ENCODE measurements at regions not wholly inside any gene's neighbourhood (a gene's known extent, or its start where the extent isn't known, plus 50 kb on each side); places are given as distances from the start of the nearest gene placed in this dataset.
"Not testable (repeated sequence)": the region's sequence is repeated elsewhere in the genome, so short reads cannot be mapped to it uniquely, and the experiment has no call there.

DNA sequence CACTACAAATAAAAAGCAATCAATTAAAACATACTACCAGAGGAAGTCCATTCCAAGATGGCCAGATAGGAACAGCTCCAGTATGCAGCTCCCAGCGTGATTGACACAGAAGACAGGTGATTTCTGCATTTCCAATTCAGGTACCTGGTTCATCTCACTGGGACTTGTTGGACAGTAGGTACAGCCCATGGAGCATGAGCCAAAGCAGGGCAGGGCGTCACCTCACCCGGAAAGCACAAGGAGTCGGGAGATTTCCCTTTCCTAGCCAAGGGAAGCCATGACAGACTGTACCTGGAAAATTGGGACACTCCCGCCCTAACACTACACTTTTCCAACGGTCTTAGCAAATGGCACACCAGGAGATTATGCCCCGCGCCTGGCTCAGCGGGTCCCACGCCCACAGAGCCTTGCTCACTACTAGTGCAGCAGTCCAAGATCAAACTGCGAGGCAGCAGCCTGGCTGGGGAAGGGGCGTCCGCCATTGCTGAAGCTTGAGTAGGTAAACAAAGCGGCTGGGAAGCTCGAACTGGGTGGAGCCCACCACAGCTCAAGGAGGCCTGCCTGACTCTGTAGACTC, 106.0 kb downstream of the BUD13 start:
- DNase-seq: not testable (repeated sequence)

DNA sequence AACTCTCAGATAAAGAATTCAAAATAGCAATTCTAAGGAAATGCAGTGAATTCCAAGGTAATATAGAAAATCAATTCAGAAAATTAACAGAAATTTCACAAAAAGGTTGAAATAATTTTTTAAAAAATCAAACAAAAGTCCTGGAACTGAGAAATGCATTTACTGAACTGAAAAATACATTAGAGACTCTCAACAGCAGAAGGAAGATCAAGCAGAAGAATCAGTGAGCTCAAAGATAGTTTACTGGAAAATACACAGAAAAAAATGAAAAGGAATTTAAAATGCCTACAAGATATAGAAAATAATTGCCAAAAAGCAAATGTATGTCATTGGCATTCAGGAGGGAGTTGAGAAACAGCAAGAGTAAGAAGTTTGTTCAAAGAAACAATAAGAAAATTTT, 107.3 kb downstream of the BUD13 start:
- DNase-seq: no peak

DNA sequence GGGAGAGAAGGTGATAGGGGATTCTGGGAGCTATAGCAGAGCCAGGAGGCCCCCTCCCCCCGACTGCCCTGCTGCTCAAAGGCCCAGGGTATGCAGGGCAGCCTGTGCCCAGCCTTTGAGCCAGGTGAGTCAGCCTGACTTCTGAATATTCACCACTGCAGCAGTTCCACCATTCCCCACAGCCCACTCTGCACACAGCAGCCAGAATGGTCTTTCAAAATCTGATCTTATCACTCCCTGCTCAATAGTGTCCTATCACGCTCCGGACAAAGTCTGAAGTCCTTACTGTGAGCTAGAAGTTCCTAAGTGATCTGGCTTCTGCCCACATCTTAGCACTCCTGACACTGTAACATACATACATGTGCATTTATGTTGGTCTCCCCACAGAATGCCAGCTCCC, 111.7 kb downstream of the BUD13 start:
- no peak for DNase-seq

DNA sequence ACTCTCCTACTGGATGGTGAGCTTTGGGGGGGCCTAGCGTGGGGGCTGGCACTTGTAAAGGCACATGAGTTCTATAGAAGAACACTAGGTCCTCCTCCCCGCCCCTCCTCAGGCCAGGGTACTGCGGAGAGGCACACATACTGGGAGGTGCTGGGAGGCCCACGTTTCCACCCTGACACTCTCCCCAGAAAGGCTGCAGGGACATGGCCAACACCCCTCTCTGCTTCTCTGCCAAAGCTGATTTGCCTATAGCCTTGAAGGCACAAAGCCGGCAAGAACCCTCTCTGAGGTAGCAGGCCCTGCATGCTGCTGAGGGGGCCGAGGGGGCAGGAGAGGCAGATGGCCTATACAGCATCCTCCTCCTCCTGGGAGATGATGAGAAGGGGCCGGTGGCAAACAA, 112.8 kb downstream of the BUD13 start:
- DNase-seq: no peak

DNA sequence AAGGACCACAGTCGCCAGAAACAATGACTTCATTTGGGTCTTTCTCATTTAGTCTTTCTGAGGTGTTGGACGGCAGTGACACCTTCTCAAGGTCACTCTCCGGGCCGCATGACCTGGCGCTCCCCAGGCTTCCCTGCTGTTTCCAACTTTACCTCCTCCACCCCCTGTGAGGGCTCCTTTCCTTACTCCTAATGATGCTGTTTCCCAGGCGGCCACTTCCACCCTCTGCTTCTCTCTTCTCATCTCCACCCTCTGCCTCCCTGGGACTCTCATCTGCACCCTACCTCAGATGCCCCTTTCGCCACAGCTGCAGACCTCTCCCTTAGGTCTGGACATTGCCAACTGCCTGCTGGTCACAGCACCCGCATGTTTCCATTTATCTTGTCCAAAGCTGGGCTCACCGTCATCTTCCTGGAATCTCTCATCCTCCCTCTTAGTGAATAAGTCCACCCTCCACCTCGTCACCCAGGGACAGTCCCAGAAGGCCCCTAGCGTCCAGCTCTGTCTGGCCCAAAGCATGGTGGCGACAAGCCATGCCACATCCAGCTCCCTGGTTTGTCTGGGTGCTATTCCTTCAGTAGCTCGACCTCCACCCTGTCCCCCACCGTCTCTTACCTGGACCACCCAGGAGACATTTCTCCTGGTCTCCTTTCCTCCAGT, 113.8 kb downstream of the BUD13 start:
- DNase-seq: no peak

DNA sequence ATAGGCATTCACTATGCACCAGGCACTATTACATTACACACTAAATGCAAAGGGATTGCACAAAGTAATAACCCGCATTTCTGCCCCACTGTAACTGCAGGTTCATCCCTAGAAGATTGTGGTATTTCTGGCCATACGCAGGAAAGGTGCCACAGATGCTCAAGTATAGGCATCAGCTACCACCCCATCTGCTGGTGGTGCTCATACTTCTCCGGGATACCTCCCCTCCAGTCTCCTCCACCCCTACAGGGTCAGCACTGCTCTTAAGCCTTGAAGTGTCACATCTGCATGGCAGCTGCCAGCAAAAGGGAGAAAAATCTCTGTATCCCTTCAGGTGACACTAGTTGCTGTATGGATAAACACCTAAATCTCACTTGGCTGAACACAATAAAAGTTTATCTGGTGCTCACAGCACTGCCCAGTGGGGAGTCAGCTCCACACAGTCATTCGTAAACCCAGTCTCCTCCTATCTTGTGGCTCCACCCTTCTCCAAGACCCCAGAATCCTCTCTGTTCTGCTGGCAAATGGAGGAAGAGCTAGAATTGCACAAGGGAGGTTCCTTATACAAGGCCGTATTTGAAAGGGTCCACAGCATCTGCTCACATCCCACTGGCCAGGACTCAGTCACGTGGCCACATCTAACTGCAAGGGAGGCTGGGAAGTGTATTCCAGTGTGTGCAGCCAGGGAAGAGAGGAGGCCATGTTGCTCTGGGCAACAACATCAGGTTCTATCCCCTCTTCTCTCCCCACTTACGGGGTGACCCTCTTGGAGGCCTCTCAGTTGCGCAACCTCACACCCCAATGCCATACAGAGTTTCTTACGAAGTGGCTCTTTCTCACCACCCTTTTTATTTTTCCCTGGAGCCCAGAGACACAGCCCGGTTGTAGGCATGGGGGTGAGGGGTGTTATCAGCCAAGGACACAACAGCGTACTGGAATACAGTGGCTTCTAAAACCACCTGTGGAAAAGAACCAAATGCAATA, 114.7 kb downstream of the BUD13 start:
- DNase-seq: no peak

DNA sequence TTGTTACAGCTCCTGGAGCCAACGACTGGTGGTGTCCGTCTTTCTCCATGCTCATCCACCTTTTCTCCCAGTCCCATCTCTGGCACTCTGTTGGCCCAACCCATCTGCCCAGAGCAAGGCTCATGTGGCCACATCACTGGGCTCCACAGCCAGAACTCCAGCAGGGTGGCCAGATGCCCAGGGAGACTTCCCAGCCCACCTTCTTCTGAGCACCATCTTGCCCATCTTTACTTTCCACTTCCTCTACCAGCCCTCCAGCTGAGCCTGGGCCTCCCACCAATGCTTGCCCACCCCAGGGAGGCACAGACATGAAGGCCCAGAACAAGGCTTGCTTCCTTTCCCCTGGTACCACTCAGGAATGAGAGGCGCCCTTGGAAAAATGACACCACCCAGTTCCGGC, 116.8 kb downstream of the BUD13 start:
- no peak for DNase-seq

DNA sequence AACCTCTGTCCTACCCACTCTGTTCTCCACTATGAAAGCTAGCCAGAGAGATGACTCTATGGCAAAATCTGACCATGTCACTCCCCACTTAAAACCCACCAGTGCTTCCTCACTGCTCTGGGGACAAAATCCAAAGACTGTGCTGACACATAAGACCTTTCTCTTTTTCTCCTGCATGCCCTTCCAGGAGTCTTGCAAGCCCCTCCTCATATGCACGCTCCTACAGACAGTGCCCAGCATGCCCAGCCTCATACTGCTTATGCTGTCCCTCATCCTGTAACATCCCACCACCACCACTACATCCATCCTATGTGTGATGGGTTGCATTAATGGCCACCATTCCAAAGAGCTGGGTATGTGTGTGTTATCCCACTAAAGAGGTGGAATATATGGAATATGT, 118.3 kb downstream of the BUD13 start:
- DNase-seq: no peak

DNA sequence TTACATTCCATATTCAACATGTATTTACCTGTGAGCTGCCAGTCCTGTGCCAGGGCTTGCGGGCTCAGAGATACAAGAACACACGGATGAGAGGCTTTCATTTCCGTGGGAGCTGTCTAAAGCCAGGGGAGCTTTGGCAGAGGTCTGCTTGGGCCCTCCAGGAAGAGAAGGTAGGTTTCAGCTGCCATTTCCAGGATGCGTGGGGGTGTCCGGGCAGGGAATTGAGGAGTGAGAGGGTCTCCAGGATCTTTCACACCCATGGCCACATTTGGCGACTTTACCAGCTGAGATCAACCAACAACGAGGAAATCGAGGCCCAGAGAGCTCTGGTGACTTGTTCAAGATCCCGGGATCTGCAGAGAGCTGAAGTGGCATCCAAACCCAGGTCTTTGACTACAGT, 119.6 kb downstream of the BUD13 start:
- no peak for DNase-seq

DNA sequence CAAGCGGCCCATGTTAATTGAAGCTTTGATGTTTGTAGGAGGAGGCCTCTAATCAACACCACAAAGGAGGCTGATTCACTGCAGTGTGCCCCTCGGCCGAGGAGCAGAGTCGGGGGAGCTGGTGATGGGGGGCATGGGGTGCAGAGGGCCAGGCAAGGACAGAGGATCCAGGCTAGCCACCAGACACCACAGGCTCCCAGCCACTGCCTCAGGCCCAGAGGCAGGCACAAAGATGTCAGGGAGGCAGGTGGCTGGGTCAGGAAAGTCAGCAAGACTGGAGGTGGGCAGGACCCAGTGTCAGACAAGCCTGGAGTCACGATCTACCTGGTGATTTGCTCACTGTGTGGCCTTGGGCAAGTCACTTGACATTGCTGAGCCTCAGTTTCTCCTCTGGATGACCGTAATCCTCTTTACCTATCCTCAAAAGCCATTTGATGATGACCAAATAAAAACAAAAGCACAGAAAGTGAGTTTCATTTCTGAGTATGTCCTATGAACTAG, 121.0 kb downstream of the BUD13 start:
- DNase-seq: no peak

DNA sequence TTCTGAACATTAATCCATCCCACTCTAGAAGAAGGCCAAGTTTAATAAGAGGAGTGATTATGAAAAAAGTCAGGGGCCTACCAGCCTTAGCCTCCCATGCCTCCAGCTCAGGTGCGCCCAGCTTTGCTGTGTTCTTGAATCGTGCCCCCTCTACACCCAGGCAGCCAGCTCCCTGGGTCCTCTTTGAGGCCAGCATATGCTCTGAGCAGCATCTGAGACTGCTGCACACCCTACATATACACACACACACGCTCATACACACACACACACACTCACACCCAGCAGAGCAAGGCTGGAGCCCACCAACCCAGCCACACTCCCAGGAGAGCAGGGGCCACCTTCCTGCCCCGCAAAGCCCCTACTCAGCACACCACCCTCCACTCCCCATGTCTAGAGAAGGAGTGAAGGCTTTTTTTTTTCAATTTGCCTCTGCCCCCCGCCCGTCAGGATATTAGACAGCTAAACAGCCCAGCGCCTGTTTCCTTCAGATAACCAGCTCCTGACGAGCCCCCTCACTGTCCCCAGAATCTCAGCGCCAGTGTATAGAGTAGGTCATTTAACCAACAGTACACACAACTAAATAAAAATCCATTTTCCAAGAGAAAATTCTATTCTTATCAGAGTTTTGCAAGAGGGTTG, 121.6 kb downstream of the BUD13 start:
- no peak for DNase-seq

DNA sequence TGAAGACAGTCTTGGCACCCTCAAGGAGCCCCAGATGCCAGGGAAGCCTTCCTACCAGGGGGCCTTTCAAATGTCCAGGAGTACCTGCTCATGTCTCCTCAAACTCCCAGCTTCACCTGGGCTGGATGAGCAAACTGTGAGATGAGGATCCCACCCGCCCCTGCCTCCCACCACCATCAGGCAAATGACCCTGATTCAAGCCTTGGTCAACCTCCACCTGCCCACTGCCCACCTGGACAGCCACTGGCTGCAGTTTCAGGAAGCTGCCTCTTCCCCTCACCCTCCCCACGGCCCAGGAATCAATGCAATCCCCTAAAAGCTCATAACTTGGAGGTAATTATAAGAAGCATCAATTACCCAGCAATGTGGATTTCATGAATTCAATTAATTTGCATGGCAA, 122.7 kb downstream of the BUD13 start:
- DNase-seq: no peak

DNA sequence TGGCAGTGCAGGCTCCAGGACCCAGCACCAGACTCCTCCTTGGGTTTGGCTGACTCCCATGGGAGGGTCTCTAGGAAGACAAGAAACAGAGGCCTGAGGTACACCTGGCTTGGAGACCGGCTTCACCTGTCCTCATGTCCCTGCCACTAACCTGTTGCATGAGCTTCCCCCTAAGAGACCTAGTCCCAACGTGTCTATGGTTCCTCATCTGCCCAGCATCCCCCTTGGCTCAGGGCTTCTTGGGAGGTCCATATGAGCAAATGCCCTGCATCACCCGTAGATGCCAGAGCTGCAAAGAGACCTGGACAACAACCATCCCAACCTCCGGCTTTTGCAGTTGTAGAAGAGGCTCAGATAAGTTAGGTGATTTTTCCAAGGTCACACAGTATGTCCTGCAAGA, 123.5 kb downstream of the BUD13 start:
- no peak for DNase-seq

DNA sequence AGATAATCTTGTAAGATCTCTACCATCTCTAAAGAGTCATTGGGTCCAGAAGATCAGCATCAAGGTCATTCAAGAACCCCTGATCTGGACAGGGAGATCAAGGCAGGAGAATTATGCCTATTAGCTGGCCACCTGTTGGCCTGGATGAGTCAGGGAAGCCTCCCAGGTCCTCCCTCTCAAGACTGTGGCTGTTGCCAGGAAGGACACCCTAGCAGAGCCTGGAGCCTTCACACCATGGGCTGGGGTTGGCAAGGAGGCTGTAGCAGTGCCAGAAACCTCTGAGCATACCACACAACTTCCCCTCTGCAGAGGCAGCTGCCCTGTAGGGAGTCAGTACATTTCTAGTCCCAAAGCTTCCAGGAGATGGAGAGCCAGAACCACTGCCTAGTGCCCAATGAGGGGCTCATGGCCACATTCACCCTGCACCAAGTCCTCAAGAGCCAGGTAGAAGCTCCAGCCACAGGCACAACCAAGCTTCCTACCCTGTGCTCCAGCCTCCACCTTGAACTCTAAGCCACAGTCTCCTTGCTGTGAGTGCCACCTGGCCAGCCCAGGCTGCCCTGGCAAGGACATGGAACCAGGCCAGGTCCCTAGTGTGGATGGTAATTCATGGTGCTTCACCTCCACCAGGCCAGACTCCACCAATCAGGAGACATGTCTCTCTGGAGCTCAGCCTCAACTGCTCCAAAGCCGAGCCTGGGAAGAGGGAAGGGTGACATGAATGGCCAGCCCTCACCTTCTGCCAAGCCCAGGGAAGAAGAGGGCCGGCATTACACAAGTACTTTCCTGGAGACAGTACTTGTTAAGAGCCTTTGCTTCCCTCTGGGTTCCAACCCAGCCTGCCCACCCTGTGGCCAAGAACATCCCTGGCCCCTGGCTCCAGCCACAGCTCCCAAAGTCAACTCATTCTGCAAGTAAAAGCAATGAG, 124.3 kb downstream of the BUD13 start:
- DNase-seq: no peak

DNA sequence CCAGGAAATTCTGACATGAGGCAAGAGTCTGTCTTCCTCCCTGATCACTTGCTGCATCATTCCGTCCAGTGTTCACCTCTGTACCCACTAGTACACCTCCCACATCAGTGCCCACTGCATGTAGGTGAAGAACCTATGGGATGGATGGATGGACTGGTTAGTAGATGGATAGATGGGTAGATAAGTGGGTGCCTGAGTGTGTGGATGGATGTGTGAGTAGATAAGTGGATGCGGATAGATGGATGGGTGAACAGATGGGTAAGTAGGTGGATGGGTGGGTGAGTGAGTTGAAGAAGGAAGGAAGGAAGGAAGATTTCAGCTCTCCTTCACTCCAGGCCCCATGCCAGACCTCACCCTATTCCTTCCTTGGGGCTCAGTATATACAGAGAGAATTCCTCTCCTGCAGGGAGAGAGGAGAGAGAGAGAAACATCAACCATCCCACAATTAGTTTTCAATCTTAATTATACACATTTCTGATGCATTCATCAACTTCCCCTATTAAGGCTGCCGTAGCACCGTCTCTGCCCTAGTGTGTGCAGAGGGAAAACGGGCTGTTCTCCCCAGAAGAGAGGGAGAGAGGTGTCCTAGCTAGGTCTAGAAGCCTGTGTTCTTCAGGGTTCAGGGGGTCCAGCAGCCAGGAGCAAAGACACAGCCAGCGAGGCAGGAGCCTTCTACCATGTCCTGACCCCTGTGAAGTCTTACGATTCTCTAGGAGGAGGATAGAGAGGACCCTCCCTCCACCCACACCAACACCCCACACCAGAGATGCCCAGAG, 125.3 kb downstream of the BUD13 start:
- DNase-seq: no peak

DNA sequence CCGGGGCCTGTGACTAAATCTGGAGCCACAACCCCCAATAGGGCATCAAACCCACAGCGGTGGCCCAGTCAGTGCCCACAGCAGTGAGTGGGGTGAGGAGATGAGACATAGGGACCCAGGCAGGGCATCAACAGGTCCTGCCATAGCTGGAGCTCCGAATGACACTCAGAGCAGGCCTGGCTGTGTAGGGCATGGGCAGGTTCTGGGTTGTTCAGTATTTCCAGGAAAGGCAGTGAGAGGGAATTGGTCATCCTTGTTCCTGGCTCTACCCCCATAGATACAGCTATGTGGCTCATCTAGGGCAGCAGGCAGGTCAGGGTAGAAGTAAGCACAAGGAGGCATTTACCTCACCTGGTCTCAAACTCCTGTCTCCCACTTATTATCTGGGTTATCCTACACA, 126.6 kb downstream of the BUD13 start:
- DNase-seq: no peak

DNA sequence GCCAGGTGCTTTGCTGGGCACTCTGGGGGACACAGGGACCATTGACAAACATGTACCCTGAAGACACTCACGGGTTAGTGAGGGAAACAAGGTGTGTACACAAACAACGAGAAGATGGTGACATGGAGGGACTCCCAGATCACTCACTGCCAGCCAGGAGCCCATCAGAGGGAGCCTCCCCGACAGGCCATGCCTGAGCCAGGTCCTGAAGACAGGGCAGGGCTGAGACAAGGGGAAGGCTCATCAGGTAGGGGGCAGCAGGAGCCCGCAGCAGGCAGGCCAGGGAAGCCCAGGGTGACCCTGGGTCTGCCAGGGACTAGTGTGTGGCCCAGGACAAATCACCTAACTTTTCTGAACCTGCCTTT, 127.9 kb downstream of the BUD13 start:
- no peak for DNase-seq

DNA sequence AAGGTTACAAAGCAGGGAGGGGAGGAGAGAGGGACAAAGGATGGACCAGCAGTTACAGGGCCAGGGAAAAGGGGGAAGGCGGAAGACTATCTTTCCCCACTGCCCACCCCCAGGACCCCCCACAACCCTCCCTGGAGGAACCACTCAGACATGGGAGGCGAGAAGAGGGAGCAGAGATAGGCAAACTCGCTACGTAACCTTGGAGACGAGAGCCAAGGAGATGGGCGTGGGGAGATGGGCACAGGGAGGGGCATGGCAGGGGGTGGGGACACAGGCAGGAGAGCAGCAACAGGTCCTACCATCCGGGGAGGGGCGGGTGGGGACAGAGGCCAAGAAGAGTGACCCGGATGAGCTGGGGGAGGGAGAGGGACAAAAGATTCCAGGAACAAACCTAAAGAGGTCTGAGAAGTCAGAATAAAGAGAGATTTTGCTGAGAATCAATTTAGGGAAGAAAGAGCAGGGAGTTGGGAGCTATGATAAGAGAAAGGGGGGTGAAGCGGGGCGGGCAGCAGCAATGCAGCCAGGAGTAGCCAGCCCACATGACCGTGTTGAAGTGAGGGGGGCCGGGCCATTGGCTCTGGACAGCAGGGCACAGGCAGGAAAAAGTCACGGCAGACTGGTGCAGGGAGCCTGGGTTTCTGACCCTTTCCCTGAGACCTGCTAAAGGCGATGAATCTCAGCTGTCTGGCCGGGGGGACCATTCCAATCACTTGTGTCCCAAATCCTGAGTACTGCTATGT, 128.4 kb downstream of the BUD13 start:
- DNase-seq: no peak

DNA sequence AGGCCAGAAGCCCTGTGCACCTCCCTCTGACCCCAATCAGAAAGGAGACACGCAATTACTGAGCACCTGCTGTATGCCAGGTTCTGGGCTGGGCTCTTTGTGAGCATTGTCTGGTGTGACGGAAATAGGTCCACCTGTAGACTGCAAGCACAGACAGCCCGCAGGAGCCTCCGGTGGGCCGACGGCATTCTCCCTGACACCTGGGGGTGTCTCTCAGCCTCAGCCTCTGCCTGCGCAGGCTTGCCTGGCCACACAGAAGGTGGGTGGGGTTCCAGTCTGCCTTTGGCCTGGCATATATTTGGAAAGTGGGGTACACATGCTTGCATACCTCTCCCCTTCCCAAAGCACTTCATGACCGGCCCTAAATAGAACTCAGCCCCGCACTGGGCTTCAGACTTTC, 129.3 kb downstream of the BUD13 start:
- DNase-seq: no peak

DNA sequence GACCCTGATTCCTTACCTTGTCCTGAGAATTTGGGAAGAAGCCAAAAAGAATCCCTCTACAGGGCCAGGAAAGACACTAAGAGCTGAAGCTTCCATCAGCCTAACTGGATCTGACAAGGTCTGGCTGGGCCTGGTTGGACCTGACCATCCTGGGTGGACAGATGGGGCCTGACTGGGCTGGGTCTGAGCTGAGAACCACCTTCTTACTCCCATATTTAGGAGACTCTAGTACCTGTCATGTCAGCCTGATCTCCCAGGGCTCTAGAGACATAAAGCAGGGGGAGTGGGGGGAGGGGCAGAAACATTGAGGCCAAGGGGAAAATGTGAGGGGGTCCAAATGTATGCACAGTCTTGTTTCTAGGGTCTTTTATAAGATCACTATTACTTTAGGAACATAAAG, 129.9 kb downstream of the BUD13 start:
- DNase-seq: no peak

DNA sequence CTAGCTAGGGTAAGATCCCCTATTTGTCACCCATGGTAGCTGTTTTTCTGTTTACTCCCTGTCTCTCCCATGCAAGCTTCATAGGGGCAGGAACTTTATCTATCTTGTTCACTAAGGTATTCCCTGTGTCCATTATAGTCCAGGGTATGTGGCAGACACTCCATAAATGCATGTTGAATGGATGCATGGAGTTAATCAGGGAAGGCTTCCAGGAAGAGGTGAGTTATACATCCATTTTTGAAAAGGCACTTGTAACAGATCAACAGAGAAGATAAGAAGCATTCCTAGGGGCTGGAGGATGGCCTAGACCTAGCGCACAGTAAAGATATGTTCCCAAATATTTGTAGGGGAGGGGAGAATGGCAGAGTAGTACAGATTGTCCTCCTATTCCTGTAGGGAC, 130.3 kb downstream of the BUD13 start:
- no peak for DNase-seq

Measured in left hindlimb (tissue), 1 donor.